Anterior cingulate cortex (tissue), 58 donors: ENCODE measurements at regions not wholly inside any gene's neighbourhood (a gene's known extent, or its start where the extent isn't known, plus 50 kb on each side); places are given as distances from the start of the nearest gene placed in this dataset.
A peak's percentile ranks its signal among the peaks of the same experiment; 100 is the strongest.
"Not testable (repeated sequence)": the region's sequence is repeated elsewhere in the genome, so short reads cannot be mapped to it uniquely, and the experiment has no call there.

Experiments
- DNase-seq, 58 donors: peaks; one replicate each; lab custom pipeline; 2025; lab: John Stamatoyannopoulos, UW

GRCh38 chr5:10133830-10134229 is 115.9 kb downstream of the ATPSCKMT start:
- no peak for DNase-seq

DNA sequence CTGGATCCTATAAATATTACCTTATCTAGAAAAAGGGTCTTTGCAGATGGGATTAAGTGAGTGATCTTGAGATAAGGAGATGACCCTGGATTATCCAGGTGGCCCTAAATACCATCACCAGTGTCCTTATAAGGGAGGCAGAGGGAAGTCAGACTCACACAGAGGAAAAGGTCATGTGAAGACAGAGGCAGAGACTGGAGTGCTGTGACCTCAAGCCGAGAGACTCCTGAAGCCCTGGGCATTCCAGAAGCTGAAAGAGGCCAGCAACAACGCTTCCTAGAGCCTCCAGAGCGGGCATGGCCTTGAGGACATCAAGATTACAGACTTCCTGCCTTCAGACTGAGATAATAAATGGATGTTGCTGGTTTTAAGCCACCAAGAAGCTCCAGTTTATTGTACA is 118.8 kb downstream of the ATPSCKMT start:
- DNase-seq, result no peak

DNA sequence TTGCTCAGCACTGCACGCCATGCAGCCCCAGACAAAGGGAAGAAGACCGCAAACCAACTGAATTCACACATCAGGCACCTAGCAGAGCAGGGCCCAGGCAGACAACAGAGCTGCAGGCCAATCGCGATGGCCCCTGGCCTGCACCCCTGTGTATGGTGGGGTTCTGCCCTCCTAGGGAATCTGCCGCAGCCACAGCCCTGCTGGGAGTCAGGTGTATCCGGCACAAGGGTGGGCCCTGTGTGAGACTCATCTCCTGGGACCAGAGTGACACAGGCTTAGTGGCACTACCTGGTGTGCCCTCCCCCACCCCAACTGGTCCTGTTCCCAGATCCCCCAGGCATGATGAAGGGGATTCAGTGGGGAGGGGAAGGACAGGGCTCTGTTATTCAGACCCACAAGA is 122.8 kb downstream of the ATPSCKMT start:
- no peak for DNase-seq

GRCh38 chr5:10125116-10125515 is 124.6 kb downstream of the ATPSCKMT start:
- DNase-seq, result no peak

DNA sequence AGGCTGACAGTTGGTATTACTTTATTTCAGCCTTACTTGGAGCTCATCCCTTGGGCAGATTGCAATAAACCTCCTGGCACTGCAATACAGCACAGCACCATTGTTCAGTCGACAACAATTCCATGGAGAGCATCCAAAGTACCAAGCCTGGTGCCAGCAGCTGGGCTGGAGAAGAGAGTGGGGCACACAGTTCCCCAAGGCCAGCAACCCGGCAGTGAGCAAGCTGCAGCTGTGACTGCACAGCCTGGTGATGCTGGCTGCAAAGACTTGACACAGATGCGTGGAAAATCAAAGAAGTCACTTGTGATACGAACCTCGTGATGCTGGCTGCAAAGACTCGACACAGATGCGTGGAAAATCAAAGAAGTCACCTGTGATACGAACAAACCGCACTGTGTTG is 125.4 kb downstream of the ATPSCKMT start:
- peak in 57 of 58 donors; percentile 12 to 98 (median 82) for DNase-seq

GRCh38 chr5:10123254-10123989 is 126.3 kb downstream of the ATPSCKMT start:
- DNase-seq, result peak in 15 of 58 donors; percentile 20 to 49 (median 29)

DNA sequence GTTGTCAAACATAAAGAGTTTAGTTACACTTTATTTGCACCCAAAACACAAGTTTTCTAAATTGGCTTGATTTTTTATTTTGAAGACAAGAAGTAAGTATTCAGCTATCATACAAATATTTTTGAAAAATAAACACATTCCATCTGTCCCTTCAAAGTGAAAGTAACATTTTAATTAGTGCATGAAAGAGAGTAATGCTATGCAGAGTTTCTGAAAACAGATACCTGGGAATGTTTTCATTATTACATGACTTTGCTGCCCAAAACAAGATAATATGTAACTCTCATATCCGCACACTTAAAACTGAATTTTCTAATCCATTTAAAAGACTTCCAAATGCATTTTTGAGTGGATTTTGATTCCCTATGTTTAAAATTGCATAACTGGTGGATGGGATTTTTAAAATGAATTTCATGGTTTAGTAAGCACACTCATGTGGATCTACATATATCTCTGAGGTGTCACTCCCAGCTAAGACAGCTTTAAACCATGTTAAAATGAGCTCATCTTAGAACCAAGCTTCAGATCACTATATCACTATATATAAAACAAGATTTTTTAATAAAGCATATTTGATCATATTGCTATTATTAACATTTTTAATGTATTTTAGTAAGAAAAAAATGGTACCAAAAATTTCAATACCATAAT is 127.5 kb downstream of the ATPSCKMT start:
- DNase-seq, result no peak

- no peak for DNase-seq
Measured at GRCh38 chr5:10120934-10121333, 128.8 kb downstream of the ATPSCKMT start.

GRCh38 chr5:10118150-10118549 is 131.5 kb downstream of the ATPSCKMT start:
- DNase-seq, result no peak

DNA sequence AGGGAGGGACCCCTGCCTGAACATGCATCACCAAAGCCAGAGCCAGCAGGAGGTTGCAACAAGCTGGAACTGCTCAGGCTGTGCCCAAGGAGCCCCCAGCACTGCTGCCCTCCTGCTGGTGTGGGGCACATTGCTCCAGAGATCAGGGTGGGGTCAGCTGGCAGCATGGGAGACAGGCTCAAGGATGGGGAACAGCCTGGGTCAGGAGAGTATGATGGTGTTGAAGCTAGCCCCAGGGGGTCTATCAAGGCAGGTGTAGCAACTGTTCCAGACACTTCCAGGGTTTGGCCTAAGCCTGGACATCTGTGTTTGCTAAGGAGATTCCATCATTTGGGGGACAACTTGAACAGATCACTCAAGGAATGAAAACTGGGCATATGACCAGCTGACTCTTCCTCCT is 133.1 kb downstream of the ATPSCKMT start:
- DNase-seq, result no peak

DNA sequence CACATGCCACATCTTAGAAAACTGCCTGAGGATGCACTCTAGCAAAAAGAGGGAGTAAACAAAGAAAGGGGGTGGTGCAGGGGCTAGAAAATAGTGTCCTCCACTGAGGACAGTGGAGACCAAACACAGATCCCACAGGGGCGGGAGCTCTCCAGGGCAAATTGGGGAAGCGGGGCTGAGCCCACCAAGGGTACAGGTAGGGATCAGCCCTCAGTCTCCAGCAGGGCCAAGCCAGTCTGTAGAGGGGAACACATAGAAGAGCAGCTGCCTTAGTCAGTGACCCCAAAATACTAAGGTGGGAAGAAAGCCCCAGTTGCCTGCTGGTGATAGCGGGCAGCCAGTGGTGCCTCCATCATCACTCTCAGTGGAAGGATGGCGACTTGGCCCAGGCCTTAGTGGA is 134.0 kb downstream of the ATPSCKMT start:
- DNase-seq, result no peak

GRCh38 chr5:10111571-10111970 is 138.1 kb downstream of the ATPSCKMT start:
- DNase-seq, result peak in 2 of 58 donors; percentile 20 to 29

GRCh38 chr5:10110228-10110627 is 139.5 kb downstream of the ATPSCKMT start:
- no peak for DNase-seq

DNA sequence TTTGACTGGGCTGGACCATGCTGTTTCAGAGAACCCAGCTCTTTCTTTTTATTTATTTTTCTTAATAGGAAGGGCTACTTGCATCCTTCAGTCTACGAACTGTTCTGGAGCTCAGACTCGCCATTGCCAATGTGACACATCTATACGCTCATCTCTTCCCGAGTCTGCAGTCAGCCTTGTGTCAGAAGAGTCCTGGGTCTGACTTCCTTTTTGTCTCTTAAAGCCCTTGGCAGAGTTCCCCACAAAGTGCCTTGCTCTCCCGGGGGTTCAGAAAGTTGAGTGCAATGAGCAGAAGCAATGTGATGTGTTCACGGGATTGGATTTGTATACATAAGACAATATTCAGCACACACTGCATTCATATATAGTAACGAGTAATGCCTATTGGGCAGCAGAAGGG is 140.4 kb downstream of the ATPSCKMT start:
- no peak for DNase-seq

GRCh38 chr5:10106806-10107205 is 142.9 kb downstream of the ATPSCKMT start:
- DNase-seq, result no peak

GRCh38 chr5:10106285-10106684 is 143.4 kb downstream of the ATPSCKMT start:
- DNase-seq, result no peak

GRCh38 chr5:10102706-10103497 is 146.8 kb downstream of the ATPSCKMT start:
- no peak for DNase-seq

GRCh38 chr5:10102235-10102634 is 147.5 kb downstream of the ATPSCKMT start:
- not testable (repeated sequence) for DNase-seq

DNA sequence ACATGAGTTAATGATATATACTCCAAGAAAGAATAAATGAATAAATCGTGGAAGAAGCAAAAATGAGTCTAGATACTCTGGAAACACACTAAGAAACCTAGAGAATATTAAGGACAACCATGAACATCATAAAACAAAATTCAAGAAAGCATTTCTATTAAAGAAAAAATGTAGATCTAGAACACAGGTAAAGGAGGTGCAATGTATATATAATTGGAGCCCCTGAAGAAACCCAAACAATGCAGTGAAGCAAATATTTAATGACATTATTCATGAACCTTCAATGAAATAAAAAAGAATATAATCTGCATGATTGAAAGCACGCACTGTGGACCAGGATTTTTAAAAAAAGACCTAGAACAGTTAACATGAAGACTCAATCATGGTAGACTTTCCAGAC is 150.1 kb downstream of the ATPSCKMT start:
- DNase-seq, result no peak

DNA sequence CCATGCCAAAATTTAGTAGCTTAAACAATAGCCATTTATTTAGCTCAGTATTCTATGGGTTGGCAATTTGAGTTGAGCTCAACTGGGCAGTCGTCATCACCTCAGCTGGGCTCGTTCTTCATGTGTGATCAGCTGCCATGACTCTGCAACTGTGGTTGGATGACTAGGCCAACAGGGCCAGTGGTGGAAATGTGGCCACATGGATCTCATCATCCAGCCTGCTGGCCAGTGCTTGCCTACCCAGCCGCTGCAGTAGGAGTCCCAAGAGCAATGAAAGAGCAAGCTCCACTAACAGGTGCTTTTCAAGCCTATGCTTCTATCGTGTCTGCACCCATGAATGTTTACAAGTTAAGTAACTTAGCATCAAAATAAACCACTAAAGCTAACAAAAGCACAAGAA is 158.0 kb downstream of the ATPSCKMT start:
- DNase-seq, result no peak

- no peak for DNase-seq
Measured at GRCh38 chr5:10090074-10090473, 159.6 kb downstream of the ATPSCKMT start.
